ENCODE measurements at regions not wholly inside any gene's neighbourhood (a gene's known extent, or its start where the extent isn't known, plus 50 kb on each side); places are given as distances from the start of the nearest gene placed in this dataset.
"Not testable (repeated sequence)": the region's sequence is repeated elsewhere in the genome, so short reads cannot be mapped to it uniquely, and the experiment has no call there.

- no peak overlapping the region for H3K27ac ChIP-seq
- TF ChIP-seq ZFX (IDR thresholded peaks at IDR 0.05; ENCODE audit: borderline replicate concordance) = no peak
- TF ChIP-seq CTCF (IDR thresholded peaks at IDR 0.05) = no peak
Observed at GRCh38 chr2:65767946-65768345, 335.5 kb upstream of the SPRED2 start.

- TF ChIP-seq CTCF (IDR thresholded peaks at IDR 0.05) (no peak), ZFX (IDR thresholded peaks at IDR 0.05; ENCODE audit: borderline replicate concordance) (no peak)
- no peak overlapping the region for H3K27ac ChIP-seq
Observed at GRCh38 chr2:65766768-65767267, 334.4 kb upstream of the SPRED2 start.

- no peak for TF ChIP-seq CTCF (IDR thresholded peaks at IDR 0.05)
- no peak overlapping the region for H3K27ac ChIP-seq
Observed at GRCh38 chr2:65765376-65765775, 333.0 kb upstream of the SPRED2 start.

- TF ChIP-seq CTCF (IDR thresholded peaks at IDR 0.05) (no peak), ZFX (IDR thresholded peaks at IDR 0.05; ENCODE audit: borderline replicate concordance) (no peak)
- H3K27ac ChIP-seq = no peak overlapping the region
Observed at GRCh38 chr2:65762068-65762467, 329.7 kb upstream of the SPRED2 start.

- no peak for TF ChIP-seq ZFX (IDR thresholded peaks at IDR 0.05; ENCODE audit: borderline replicate concordance)
Observed at GRCh38 chr2:65754219-65754618, 321.8 kb upstream of the SPRED2 start.

DNA sequence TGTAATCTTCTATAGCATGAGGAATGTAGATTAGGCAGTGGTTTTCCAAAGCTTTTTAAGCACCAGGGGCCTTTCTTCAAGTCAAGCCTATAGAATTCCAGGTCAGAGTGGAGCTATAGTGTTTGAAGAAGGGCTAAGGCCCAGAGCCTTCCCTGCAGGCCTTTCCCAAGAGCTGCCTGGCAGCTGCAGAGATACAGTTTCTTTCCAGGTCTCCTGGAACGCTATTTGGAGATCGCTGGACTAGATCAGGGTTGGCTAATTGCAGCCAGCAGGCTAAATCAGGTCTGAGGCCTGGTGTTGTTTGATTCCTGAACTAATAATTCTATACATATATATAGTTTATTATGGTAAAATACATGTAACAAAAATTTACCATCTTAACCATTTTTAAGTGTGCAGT, 319.0 kb upstream of the SPRED2 start:
- H3K27ac ChIP-seq = no peak overlapping the region
- TF ChIP-seq CTCF (IDR thresholded peaks at IDR 0.05) (no peak), ZFX (IDR thresholded peaks at IDR 0.05; ENCODE audit: borderline replicate concordance) (no peak)

More at GRCh38 chr2:65754219-65754618, 321.8 kb upstream of the SPRED2 start:
- H3K27ac ChIP-seq = no peak overlapping the region

DNA sequence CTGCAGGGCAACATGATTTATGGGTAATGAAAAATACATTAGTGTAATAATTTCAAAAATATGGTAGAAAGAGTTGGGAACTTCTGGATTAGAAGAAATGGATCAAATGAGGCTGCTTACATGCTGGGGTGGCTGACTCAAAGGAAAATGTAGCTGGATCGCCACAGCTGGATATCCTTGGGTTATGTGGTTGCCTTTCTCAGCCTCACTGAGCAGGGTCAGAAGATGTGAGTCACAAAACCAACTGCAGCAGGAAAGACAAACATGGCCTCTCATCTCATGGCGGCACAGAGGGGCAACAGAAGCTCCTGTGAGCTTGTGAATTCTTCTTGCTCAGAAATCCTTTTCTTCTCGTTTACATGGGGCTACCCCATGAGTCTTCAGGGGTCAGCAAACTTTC, 317.1 kb upstream of the SPRED2 start:
- TF ChIP-seq CTCF (IDR thresholded peaks at IDR 0.05) (no peak), ZFX (IDR thresholded peaks at IDR 0.05; ENCODE audit: borderline replicate concordance) (no peak)
- H3K27ac ChIP-seq = no peak overlapping the region

DNA sequence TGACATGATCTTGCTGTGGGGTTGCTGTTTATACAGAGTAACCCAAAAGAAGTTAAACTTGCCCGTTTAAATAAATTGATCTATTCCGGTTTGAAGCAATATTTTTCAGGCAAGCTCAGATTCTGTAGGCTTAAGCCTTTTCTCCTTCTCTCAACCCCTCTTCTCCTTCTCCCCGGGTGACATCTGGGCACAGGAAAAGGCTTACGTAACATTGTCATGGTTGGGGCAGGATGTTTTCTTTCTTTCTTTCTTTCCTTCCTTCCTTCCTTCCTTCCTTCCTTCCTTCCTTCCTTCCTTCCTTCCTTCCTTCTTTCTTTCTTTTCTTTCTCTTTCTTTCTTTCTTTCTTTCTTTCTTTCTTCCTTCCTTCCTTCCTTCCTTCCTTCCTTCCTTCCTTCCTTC, 315.5 kb upstream of the SPRED2 start:
- H3K27ac ChIP-seq = not testable (repeated sequence)
